Ecto neural progenitor cell (in vitro differentiated cells): ENCODE measurements at regions not wholly inside any gene's neighbourhood (a gene's known extent, or its start where the extent isn't known, plus 50 kb on each side); places are given as distances from the start of the nearest gene placed in this dataset.

ENCODE experiments used
- DNase-seq: peaks from one replicate; pipeline ENCODE4 v3.0.0-alpha.2; 2018; ENCODE audit warnings: low spot score

GRCh38 chr1:175826705-175827104 lies 83.3 kb upstream of the TNR start:
- DNase-seq, result no peak

GRCh38 chr1:175824079-175824478 lies 80.7 kb upstream of the TNR start:
- peak; percentile 60 for DNase-seq

- DNase-seq, result no peak
Observed at GRCh38 chr1:175823406-175823805, 80.0 kb upstream of the TNR start.

- DNase-seq, result no peak
Observed at GRCh38 chr1:175822580-175822979, 79.2 kb upstream of the TNR start.

- DNase-seq, result no peak
Observed at GRCh38 chr1:175820456-175821025, 77.1 kb upstream of the TNR start.

- DNase-seq, result no peak
Observed at GRCh38 chr1:175818929-175819328, 75.5 kb upstream of the TNR start.

- DNase-seq, result no peak
Observed at GRCh38 chr1:175817445-175817844, 74.0 kb upstream of the TNR start.

- DNase-seq, result no peak
Observed at GRCh38 chr1:175814885-175815284, 71.5 kb upstream of the TNR start.

GRCh38 chr1:175812936-175813335 lies 69.5 kb upstream of the TNR start:
- DNase-seq, result no peak

GRCh38 chr1:175810305-175810704 lies 66.9 kb upstream of the TNR start:
- DNase-seq, result no peak

GRCh38 chr1:175808999-175809398 lies 65.6 kb upstream of the TNR start:
- DNase-seq, result no peak

- no peak for DNase-seq
Observed at GRCh38 chr1:175808573-175808972, 65.2 kb upstream of the TNR start.

- DNase-seq, result no peak
Observed at GRCh38 chr1:175804561-175804960, 61.2 kb upstream of the TNR start.

- DNase-seq, result no peak
Observed at GRCh38 chr1:175803413-175803812, 60.0 kb upstream of the TNR start.

GRCh38 chr1:175802407-175803123 lies 59.2 kb upstream of the TNR start:
- no peak for DNase-seq

- DNase-seq, result no peak
Observed at GRCh38 chr1:175801979-175802378, 58.6 kb upstream of the TNR start.

- DNase-seq, result no peak
Observed at GRCh38 chr1:175797576-175797975, 54.2 kb upstream of the TNR start.

- DNase-seq, result no peak
Observed at GRCh38 chr1:175794586-175794985, 51.2 kb upstream of the TNR start.

- DNase-seq, result no peak
Observed at GRCh38 chr1:175793617-175794016, 50.2 kb upstream of the TNR start.
